MCF 10A (cell line): ENCODE measurements at regions not wholly inside any gene's neighbourhood (a gene's known extent, or its start where the extent isn't known, plus 50 kb on each side); places are given as distances from the start of the nearest gene placed in this dataset.

Experiments
- BruUV-seq: library from RNA; stranded (reverse); fragments of 400-500 nt; replicated peaks from 2 replicates; lab custom pipeline; 2021; lab: Mats Ljungman, UMichigan
- CTCF ChIA-PET: fragments of 300-600 bp; sonication (Branson Sonifier 250); formaldehyde crosslinking; extraction: SDS; loops from one replicate; lab custom pipeline; 2021; ENCODE audit warnings: antibody characterized with exemption, inconsistent platforms; lab: Yijun Ruan, JAX
- POLR2A ChIA-PET: fragments of 300-600, 350-650 bp; sonication (Branson Sonifier 250); formaldehyde crosslinking; extraction: SDS; loops from one replicate; lab custom pipeline; 2020; ENCODE audit warnings: antibody characterized with exemption, inconsistent platforms; lab: Yijun Ruan, JAX
- DNase-seq: peaks from one replicate; pipeline ENCODE4 v3.0.0-alpha.2; 2018; ENCODE audit not compliant: unreplicated experiment
- H3K27ac Mint-ChIP-seq: one replicate; pipeline ENCODE4 v1.8.0; 2022; ENCODE audit warnings: mild to moderate bottlenecking, low read depth, mixed read lengths; ENCODE audit not compliant: unreplicated experiment
- H3K27me3 Mint-ChIP-seq: one replicate; pipeline ENCODE4 v1.8.0; 2022; ENCODE audit warnings: mixed read lengths; ENCODE audit not compliant: insufficient read depth, unreplicated experiment
- H3K36me3 Mint-ChIP-seq: one replicate; pipeline ENCODE4 v1.8.0; 2022; ENCODE audit warnings: mild to moderate bottlenecking, moderate library complexity, mixed read lengths; ENCODE audit not compliant: insufficient read depth, unreplicated experiment
- H3K4me1 Mint-ChIP-seq: one replicate; pipeline ENCODE4 v1.8.0; 2022; ENCODE audit warnings: mixed read lengths; ENCODE audit not compliant: insufficient read depth, unreplicated experiment
- H3K4me3 Mint-ChIP-seq: one replicate; pipeline ENCODE4 v1.8.0; 2022; ENCODE audit warnings: mild to moderate bottlenecking, moderate library complexity, mixed read lengths; ENCODE audit not compliant: unreplicated experiment
- H3K9me3 Mint-ChIP-seq: one replicate; pipeline ENCODE4 v1.8.0; 2022; ENCODE audit warnings: mixed read lengths; ENCODE audit not compliant: unreplicated experiment
- CTCF ChIP-seq: fragments of 200-600 bp; IDR thresholded peaks from one replicate; pipeline ENCODE4 v1.8.0; 2022; ENCODE audit warnings: antibody characterized with exemption, mild to moderate bottlenecking; ENCODE audit not compliant: unreplicated experiment
- intact Hi-C: fragments of 100-400 bp; cut with micrococcal nuclease; formaldehyde crosslinking; loops from 2 replicates; pipeline ENCODE4 v1.14.1; 2022

- DNase-seq = no peak
- POLR2A ChIA-PET = no interaction called here
- Mint-ChIP-seq H3K4me1 (no peaks in the 10 kb centered on the region), H3K9me3 (peaks cover 7% of the 10 kb centered on the region), H3K36me3 (no peaks in the 10 kb centered on the region), H3K27ac (no peak overlapping the region), H3K27me3 (no peaks in the 10 kb centered on the region), H3K4me3 (no peak overlapping the region)
- intact Hi-C loops = no loop called here
- no peak for TF ChIP-seq CTCF
- BruUV-seq = no TSS peak
- CTCF ChIA-PET = no interaction called here
Measured at GRCh38 chr4:189376901-189377300, 563.8 kb upstream of the FRG1 start.

GRCh38 chr4:189377569-189377968, 563.1 kb upstream of the FRG1 start:
- DNase-seq = no peak
- POLR2A ChIA-PET = no interaction called here
- intact Hi-C loops = no loop called here
- Mint-ChIP-seq H3K4me3 (no peak overlapping the region), H3K4me1 (no peaks in the 10 kb centered on the region), H3K27me3 (no peaks in the 10 kb centered on the region), H3K27ac (no peak overlapping the region), H3K36me3 (no peaks in the 10 kb centered on the region), H3K9me3 (peaks cover 7% of the 10 kb centered on the region)
- BruUV-seq = no TSS peak
- CTCF ChIA-PET = no interaction called here
- no peak for TF ChIP-seq CTCF

- TF ChIP-seq CTCF = no peak
- Mint-ChIP-seq H3K4me1 (no peaks in the 10 kb centered on the region), H3K27ac (no peak overlapping the region), H3K9me3 (peaks cover 7% of the 10 kb centered on the region), H3K27me3 (no peaks in the 10 kb centered on the region), H3K36me3 (peaks cover 5% of the 10 kb centered on the region), H3K4me3 (no peak overlapping the region)
- ChIA-PET CTCF (interaction anchor here (0.6 kb wide), 1 partner anchor 91 kb away, joined by 3 read pairs; no protein-coding TSS in a partner anchor), POLR2A (no interaction called here)
- BruUV-seq = no TSS peak
- DNase-seq = no peak
- intact Hi-C loops = no loop called here
Measured at GRCh38 chr4:189385098-189385497, 555.6 kb upstream of the FRG1 start.

- POLR2A ChIA-PET = no interaction called here
- TF ChIP-seq CTCF = no peak
- H3K36me3 Mint-ChIP-seq = peaks cover 5% of the 10 kb centered on the region
- no TSS peak for BruUV-seq
- H3K4me3 Mint-ChIP-seq = no peak overlapping the region
- no peaks in the 10 kb centered on the region for H3K4me1 Mint-ChIP-seq
- no peaks in the 10 kb centered on the region for H3K27me3 Mint-ChIP-seq
- no peak overlapping the region for H3K27ac Mint-ChIP-seq
- intact Hi-C loops = no loop called here
- CTCF ChIA-PET = interaction anchor here (0.6 kb wide), 2 partner anchors 91 to 262 kb away, joined by 3 read pairs; no protein-coding TSS in a partner anchor
- H3K9me3 Mint-ChIP-seq = peaks cover 7% of the 10 kb centered on the region
- no peak for DNase-seq
Measured at GRCh38 chr4:189385579-189385978, 555.1 kb upstream of the FRG1 start.
